ENCODE measurements at regions not wholly inside any gene's neighbourhood (a gene's known extent, or its start where the extent isn't known, plus 50 kb on each side); places are given as distances from the start of the nearest gene placed in this dataset.

- no peaks in the 10 kb centered on the region for H3K4me1 ChIP-seq (ENCODE audit: low read length)
- no peaks in the 10 kb centered on the region for H4K20me1 ChIP-seq (ENCODE audit: insufficient read depth, low read length)
- TF ChIP-seq CTCF (IDR thresholded peaks at IDR 0.05; ENCODE audit: low read length) (no peak), EZH2phosphoT487 (IDR thresholded peaks at IDR 0.05; ENCODE audit: low read length) (no peak), EZH2 (optimal IDR thresholded peaks at IDR 0.05; ENCODE audit: low read depth, low read length) (no peak)
- H3K9me3 ChIP-seq (replicated peaks; ENCODE audit: insufficient read depth, low read length), result no peaks in the 10 kb centered on the region
- no peak overlapping the region for H2AFZ ChIP-seq (ENCODE audit: low read length)
- H3K27ac ChIP-seq (ENCODE audit: low read length), result no peak overlapping the region
- H3K36me3 ChIP-seq (replicated peaks; ENCODE audit: insufficient read depth, low read length), result no peaks in the 10 kb centered on the region
- no peak overlapping the region for H3K9ac ChIP-seq (ENCODE audit: low read length)
- H3K4me2 ChIP-seq (ENCODE audit: low read depth, low read length), result no peak overlapping the region
- no peak for DNase-seq
- no peaks in the 10 kb centered on the region for H3K9me2 ChIP-seq (replicated peaks; ENCODE audit: insufficient read depth, low read length)
- H3K27me3 ChIP-seq (replicated peaks; ENCODE audit: insufficient read depth, low read length), result no peaks in the 10 kb centered on the region
- H3K4me3 ChIP-seq (ENCODE audit: low read length), result no peak overlapping the region
- H3K79me2 ChIP-seq (ENCODE audit: low read length), result no peaks in the 10 kb centered on the region
- H3F3A ChIP-seq (ENCODE audit: insufficient read depth, low read length), result no peaks in the 10 kb centered on the region
Measured at GRCh38 chr3:83729576-83729975, 1229.2 kb upstream of the CADM2 start.

- Histone ChIP-seq H3K4me2 (ENCODE audit: low read depth, low read length) (no peak overlapping the region), H4K20me1 (ENCODE audit: insufficient read depth, low read length) (no peaks in the 10 kb centered on the region), H3F3A (ENCODE audit: insufficient read depth, low read length) (no peaks in the 10 kb centered on the region), H3K4me1 (ENCODE audit: low read length) (no peaks in the 10 kb centered on the region), H3K27me3 (replicated peaks; ENCODE audit: insufficient read depth, low read length) (no peaks in the 10 kb centered on the region), H3K9ac (ENCODE audit: low read length) (no peak overlapping the region), H3K9me3 (replicated peaks; ENCODE audit: insufficient read depth, low read length) (no peaks in the 10 kb centered on the region), H3K27ac (ENCODE audit: low read length) (no peak overlapping the region), H3K4me3 (ENCODE audit: low read length) (no peak overlapping the region), H3K9me2 (replicated peaks; ENCODE audit: insufficient read depth, low read length) (no peaks in the 10 kb centered on the region), H3K36me3 (replicated peaks; ENCODE audit: insufficient read depth, low read length) (no peaks in the 10 kb centered on the region), H3K79me2 (ENCODE audit: low read length) (no peaks in the 10 kb centered on the region), H2AFZ (ENCODE audit: low read length) (no peak overlapping the region)
- TF ChIP-seq EZH2phosphoT487 (IDR thresholded peaks at IDR 0.05; ENCODE audit: low read length) (no peak), CTCF (IDR thresholded peaks at IDR 0.05; ENCODE audit: low read length) (no peak), EZH2 (optimal IDR thresholded peaks at IDR 0.05; ENCODE audit: low read depth, low read length) (no peak)
- DNase-seq, result no peak
Measured at GRCh38 chr3:83734656-83735055, 1224.1 kb upstream of the CADM2 start.

- H3K9me2 ChIP-seq (replicated peaks; ENCODE audit: insufficient read depth, low read length), result no peaks in the 10 kb centered on the region
- no peaks in the 10 kb centered on the region for H3K79me2 ChIP-seq (ENCODE audit: low read length)
- TF ChIP-seq EZH2phosphoT487 (IDR thresholded peaks at IDR 0.05; ENCODE audit: low read length) (no peak), EZH2 (optimal IDR thresholded peaks at IDR 0.05; ENCODE audit: low read depth, low read length) (no peak), CTCF (IDR thresholded peaks at IDR 0.05; ENCODE audit: low read length) (no peak)
- H3K36me3 ChIP-seq (replicated peaks; ENCODE audit: insufficient read depth, low read length), result no peaks in the 10 kb centered on the region
- H4K20me1 ChIP-seq (ENCODE audit: insufficient read depth, low read length), result no peaks in the 10 kb centered on the region
- H3K27me3 ChIP-seq (replicated peaks; ENCODE audit: insufficient read depth, low read length), result no peaks in the 10 kb centered on the region
- no peaks in the 10 kb centered on the region for H3K9me3 ChIP-seq (replicated peaks; ENCODE audit: insufficient read depth, low read length)
- no peak overlapping the region for H3K4me3 ChIP-seq (ENCODE audit: low read length)
- no peak for DNase-seq
- H3K4me1 ChIP-seq (ENCODE audit: low read length), result no peaks in the 10 kb centered on the region
- no peak overlapping the region for H2AFZ ChIP-seq (ENCODE audit: low read length)
- H3K9ac ChIP-seq (ENCODE audit: low read length), result no peak overlapping the region
- no peaks in the 10 kb centered on the region for H3F3A ChIP-seq (ENCODE audit: insufficient read depth, low read length)
- no peak overlapping the region for H3K4me2 ChIP-seq (ENCODE audit: low read depth, low read length)
- no peak overlapping the region for H3K27ac ChIP-seq (ENCODE audit: low read length)
Measured at GRCh38 chr3:83738202-83738601, 1220.6 kb upstream of the CADM2 start.
